Cardiac fibroblast (primary cell): ENCODE measurements at regions not wholly inside any gene's neighbourhood (a gene's known extent, or its start where the extent isn't known, plus 50 kb on each side); places are given as distances from the start of the nearest gene placed in this dataset.
"Not testable (repeated sequence)": the region's sequence is repeated elsewhere in the genome, so short reads cannot be mapped to it uniquely, and the experiment has no call there.

Source experiments
- DNase-seq, 2 donors: peaks; one replicate each; pipeline versions ENCODE4 v3.0.0 to v3.0.0-alpha.2; 2010; ENCODE audit warnings: low read depth in 2 of 2
- H3K4me3 ChIP-seq, 2 donors: replicated peaks in 1 of 2; 1 replicate in 1 of 2; 2 replicates in 1 of 2; pipeline ENCODE4 v1.5.1; 2011; ENCODE audit warnings: low read depth in 2 of 2, low read length in 2 of 2, mild to moderate bottlenecking in 2 of 2, moderate library complexity in 1 of 2
- TF ChIP-seq, protein P1 (sequence below): IDR thresholded peaks from one replicate; pipeline ENCODE4 v1.5.1; 2011; ENCODE audit warnings: low read depth, mild to moderate bottlenecking, low read length, inconsistent platforms

DNA sequence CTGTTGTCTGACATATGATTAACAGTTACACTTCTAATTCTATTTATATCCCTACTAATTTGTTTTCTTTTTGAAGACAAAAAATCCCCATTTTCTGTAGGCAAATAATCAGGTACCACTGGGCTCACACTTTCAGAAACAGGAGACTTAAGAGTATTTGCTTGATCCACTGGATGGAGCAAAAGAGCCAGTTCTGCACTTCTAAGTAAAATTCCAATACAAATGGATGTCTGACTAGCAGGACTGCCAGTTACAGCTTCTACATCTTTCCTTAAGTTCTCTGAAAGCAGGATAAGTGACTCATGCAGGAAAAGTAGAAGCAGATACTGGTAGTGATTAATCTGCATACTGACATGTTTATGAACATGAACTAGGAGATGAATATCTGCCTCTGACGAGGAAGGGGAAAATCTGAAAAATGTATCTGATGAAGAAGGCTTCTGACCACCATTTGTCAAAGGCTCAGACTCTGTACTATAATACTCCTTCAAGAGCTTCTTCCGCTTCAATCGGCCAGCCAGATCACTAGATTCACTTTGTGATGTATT is 73.8 kb upstream of the ANKS1B start:
- peak; percentile 84 to 90 for DNase-seq
- TF ChIP-seq, protein P1, sequence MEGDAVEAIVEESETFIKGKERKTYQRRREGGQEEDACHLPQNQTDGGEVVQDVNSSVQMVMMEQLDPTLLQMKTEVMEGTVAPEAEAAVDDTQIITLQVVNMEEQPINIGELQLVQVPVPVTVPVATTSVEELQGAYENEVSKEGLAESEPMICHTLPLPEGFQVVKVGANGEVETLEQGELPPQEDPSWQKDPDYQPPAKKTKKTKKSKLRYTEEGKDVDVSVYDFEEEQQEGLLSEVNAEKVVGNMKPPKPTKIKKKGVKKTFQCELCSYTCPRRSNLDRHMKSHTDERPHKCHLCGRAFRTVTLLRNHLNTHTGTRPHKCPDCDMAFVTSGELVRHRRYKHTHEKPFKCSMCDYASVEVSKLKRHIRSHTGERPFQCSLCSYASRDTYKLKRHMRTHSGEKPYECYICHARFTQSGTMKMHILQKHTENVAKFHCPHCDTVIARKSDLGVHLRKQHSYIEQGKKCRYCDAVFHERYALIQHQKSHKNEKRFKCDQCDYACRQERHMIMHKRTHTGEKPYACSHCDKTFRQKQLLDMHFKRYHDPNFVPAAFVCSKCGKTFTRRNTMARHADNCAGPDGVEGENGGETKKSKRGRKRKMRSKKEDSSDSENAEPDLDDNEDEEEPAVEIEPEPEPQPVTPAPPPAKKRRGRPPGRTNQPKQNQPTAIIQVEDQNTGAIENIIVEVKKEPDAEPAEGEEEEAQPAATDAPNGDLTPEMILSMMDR, result peak; percentile 37

DNA sequence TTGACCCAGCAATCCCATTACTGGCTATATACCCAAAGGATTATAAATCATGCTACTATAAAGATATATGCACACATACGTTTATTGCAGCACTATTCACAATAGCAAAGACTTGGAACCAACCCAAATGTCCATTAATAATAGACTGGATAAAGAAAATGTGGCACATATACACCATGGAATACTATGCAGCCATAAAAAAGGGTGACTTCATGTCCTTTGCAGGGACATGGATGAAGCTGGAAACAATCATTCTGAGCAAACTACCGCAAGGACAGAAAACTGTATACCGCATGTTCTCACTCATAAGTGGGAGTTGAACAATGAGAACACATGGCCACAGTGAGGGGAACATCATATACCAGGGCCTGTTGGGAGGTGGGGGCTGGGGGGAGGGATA is 61.5 kb upstream of the ANKS1B start:
- not testable (repeated sequence) for H3K4me3 ChIP-seq, DNase-seq

More for the DNA sequence above, 73.8 kb upstream of the ANKS1B start:
- no peak overlapping the region for H3K4me3 ChIP-seq

DNA sequence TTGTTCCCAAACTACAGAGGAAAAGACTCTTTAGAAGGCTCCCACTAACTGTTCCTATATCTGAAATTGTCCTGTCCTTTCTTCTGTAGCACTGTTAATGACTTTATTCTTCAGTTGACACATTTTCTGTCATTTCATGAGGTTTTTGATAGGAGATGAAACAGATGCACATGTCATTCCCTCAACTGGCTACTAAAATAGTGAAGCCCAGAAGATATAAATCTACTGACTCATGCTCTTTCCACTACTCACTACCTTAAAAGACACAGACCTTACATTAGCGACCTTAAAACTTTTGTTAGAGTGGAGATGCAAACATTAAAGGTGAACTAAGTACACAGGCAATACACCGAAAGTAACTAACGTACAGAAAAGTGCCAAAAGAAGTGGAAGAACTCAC is 59.5 kb upstream of the ANKS1B start:
- no peak for DNase-seq
- TF ChIP-seq, protein P1, result no peak
- H3K4me3 ChIP-seq, result no peak overlapping the region

DNA sequence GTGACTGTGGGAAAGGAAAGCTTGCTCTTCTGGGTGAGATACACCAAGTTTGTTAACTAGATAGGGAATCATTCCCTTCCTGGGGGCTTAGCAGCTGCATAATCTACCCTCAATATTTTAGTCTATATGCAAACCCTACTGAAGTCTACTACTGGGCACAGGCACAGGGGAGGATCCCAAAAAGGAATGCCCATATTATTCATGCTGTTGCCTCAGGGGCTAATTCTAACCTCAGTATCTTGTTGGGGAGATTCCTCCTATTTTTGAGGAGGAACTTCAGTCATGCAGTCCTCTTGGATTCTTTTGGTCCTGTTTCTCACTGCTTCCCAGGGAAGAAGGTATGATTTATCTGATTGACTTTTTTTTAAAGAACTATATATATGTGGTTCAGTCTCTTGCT is 58.9 kb upstream of the ANKS1B start:
- DNase-seq, result no peak
- TF ChIP-seq, protein P1, result no peak
- no peak overlapping the region for H3K4me3 ChIP-seq
